ENCODE measurements at regions not wholly inside any gene's neighbourhood (a gene's known extent, or its start where the extent isn't known, plus 50 kb on each side); places are given as distances from the start of the nearest gene placed in this dataset.
A peak's percentile ranks its signal among the peaks of the same experiment; 100 is the strongest.

DNA sequence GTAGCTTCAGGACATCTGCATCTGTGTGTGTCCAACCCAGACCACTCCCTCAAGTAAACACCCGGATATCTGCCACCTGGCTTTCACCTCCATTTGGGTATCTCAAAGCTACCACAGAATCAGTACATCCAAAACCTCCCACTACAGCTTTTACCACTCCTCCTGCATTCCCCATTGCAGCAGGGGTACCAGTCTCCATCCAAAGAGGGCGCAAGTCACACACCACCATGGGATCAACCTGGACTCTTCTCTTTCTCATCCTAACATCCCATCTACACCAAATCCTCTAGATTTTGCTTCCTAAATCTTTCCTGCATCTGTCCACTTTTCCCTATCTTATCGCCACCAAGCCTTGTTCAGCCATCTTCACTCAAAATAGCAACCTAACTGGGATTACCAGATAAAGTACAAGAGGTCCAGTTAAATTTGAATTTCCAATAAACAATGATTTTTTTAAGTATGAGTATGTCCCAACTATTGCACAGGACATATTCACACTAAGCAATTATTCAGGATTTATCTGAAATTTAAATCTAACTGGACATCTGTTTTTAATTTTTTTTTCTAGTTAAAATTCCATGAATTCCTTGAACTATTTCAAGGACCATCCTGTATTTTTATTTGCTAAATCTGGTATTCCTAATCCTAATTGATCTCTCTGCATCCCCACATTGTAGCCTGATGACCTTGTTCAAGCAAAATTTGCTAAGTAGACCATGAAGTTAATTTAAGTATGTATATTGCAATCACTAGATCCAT is 164.3 kb upstream of the MLN start:
- DNase-seq, result peak; percentile 14

GRCh38 chr6:33967265-33967767 is 163.5 kb upstream of the MLN start:
- no peak for DNase-seq

GRCh38 chr6:33966536-33966935 is 162.7 kb upstream of the MLN start:
- DNase-seq, result no peak

GRCh38 chr6:33965766-33966165 is 162.0 kb upstream of the MLN start:
- DNase-seq, result no peak

- DNase-seq, result no peak
Observed at GRCh38 chr6:33964387-33964786, 160.6 kb upstream of the MLN start.

GRCh38 chr6:33963136-33963750 is 159.4 kb upstream of the MLN start:
- DNase-seq, result no peak

DNA sequence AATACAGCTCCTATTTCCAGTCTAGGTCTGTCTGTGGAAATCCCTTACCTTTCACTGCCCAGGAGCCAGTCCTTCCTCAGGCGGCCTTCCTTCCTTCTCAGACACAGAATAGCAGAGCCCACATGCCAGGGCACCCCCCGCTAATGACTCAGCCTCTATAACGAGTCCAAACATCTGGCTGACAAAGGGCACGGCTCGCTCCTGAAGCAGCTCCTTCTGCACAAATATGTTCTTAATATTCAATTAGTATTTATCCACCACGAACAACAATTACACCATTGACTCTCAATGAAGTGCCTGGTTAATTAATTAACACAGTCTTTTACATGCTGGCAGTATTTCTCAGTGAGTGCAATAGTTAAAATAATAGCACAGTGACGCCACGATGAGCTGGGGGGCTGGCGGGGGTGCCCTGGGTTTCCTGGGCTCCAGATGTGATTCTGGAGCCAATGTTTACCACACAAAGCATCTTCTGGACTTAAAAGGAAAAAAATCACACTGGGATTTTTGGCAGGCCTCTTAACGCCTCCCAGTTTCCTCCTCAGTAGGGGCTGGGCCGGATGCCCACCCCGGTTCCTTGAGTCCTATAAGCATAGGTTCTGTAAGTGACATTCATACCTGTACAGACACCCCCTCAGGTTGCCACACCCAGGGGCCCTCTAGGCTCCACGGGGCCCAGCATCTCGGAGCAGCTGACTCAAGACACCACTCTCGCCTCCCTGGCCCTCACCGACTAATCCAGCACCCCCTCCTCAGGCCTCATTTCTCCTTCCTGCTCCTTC is 158.6 kb upstream of the MLN start:
- no peak for DNase-seq

- no peak for DNase-seq
Observed at GRCh38 chr6:33961691-33962090, 157.9 kb upstream of the MLN start.

DNA sequence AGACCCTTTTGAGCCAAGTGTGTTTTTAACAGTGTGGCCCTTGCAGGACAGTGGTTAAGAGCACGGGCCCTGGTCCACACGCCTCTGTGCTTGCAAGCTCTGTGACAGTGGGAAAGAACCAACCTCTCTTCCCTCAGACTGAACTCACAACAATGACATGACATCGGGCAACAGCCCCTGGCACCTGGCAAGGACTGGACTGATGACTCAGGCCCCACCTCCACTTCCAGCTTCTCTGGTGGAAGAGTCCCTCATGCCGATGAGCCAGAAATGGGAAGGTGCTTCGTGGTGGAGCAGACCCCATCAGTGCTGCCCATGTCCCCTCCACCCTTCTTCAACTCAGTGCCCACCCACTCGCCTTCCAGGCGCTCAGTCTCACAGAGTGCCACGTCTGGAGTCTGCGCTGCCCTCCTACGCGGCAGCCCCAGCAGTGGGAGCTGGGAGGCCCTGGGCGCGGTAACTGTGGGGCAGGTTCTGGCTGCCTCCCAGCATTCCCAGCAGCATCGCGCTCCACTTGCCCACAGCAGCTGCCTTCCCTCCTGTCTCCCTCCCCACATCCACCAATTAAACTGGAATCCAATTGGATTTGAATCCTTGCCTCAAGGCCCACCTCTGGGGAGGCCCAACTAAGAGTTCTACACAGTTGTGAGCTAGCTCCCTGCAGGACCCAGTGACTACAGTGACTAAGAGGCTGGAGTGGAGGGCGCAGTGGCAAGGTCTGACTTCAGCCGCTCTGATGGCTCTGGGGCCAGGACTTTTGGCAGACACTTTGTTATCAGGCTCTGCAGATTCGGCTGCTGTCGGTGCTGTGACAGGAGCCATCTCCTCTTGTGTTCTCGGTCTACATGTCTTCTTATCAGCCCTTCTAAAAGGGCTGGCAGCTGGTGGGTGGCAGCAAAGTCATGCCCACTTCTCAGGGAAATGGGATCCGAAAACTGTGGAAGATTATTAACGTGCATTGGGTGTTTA is 156.8 kb upstream of the MLN start:
- DNase-seq, result no peak

DNA sequence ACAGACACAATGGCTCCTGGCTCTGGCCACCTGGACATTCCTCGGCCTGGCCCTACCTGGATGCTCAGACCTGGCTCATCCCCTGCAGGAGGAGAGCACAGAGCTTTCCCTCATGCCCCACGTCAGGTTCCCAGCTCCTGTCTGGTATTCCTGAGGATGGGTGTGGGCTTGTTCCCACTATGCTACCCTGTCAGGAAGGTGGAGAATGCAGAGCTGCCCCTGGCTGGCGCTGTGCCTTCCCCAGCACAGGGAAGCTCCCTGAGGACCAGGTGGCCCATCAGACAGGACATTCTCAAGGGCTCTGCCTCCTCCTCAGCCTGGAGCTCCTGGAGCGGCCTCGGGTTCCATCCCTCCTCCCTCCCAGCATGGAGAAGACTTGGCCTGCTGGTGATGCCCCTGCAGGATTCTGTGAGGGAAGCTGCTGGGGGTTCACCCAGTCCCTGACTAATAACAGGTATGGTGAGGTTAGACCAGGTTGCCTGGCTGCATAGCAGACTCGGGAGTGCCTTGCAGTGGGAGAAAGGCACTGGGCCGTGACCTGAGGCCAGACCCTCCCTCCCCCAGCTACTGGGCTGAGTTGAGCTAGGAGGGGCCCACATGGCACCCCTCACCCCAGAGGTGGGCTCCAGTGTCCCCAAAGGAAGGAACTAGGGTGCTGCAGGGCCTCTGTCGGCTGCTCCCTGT is 156.0 kb upstream of the MLN start:
- no peak for DNase-seq

DNA sequence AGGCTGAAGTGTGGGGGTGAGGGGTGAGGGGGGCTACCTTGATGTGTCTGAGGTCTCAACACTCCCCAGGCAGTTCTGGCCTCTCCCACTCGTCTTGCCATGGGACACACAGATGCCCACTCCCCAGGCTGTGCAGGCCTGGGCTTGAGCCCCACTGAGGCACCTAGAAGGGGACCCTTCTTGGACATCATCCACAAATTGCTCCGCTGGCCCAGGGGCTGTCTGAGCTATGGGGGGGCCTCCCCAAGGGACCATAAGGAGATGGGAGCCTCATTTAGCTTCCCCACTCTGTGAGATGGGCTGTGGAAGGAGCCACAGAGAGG is 155.5 kb upstream of the MLN start:
- no peak for DNase-seq

DNA sequence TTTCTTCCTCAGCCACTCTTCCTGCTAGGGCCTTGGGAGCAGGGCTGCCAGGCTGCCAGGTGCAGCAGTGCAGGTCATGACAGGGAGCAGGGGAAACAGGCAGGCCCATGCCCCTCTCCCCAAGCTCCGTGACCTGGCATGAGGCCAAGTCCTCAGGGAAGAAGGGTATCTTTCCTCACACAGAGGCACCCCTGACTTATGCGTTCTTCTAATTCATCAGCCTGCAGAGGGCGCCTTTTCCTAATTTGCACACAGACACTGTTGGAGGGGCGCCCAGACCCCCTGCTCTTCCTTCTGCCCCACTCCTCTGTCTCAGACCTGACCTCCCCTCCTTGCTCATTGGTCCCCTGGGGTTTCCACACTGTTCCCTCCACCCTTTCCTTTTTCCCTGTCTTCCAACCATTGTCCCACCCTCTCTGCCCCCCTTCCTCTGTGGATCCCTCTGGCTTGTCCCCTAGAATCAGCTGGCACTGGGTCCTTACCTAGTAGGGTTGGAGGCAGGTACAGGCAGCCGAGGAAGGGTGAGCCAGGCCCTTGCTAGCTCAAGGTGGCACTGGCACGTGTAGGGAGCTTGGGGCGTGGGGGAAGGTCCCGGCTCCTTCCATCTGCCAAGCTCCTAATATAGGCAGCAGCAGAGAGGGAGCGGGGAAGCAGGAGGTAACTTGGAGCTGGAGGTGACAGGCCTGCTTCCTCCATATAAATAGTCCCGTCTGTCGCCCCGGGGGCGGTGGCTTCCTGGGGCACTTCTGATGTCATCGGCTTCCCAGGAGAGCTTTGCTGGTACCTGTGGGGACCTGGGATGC is 154.9 kb upstream of the MLN start:
- peak; percentile 26 for DNase-seq

- no peak for DNase-seq
Observed at GRCh38 chr6:33957892-33958525, 154.2 kb upstream of the MLN start.

DNA sequence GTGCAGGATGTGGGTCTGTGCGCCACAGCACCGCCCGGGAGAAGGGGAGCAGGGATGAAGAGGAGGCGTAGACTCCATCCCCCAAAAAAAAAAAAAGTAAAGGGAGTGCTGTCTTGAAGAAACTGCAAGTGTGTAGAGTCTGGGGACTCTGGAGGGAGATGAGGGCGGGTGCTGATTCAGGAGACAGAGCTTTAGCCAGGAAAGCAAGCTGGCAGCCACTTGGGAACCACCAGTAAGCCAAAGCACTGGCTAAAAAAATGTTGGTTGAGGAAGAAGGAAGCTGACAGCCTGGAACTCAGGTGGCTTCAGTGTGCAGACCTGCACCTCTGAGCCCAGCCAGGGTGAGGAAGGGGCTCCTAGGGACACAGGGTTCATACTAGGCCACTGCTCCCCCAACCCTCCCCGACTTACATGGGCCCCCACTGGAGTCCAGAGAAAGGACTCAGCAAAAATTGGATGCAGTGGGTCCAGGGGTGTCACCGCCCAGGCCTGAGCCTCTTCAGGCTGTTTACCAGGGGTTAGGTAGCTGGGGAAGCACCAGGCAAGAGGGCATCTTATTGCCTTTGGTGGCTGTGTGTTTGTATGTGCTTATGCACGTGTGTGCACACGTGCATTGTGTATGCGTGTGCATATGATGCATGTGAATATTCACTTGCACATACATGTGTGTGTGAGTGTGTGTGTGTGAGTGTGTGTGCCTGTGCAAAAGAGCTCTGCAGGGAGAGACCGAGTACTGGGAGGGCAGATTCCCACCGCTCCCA is 153.5 kb upstream of the MLN start:
- no peak for DNase-seq

GRCh38 chr6:33956206-33956605 is 152.4 kb upstream of the MLN start:
- DNase-seq, result no peak

DNA sequence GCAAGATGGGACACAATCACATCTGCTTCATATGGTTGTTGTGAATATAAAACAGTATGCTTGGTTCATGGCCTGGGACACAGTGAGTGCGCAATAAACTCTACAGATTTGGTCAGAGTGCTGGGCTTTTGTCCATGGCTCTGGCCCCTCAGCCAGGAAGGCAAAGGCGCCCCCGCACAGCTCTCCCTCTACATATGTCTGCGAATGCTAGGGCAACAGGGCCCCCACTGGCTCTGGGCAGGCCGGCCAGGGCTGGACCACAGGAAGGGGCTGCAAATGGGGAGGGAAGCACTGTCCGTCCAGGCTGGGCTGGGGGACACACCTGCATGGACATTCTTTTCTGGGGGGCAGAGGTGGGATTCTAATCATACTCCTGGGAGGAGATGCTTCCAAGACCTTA is 151.8 kb upstream of the MLN start:
- DNase-seq, result no peak

DNA sequence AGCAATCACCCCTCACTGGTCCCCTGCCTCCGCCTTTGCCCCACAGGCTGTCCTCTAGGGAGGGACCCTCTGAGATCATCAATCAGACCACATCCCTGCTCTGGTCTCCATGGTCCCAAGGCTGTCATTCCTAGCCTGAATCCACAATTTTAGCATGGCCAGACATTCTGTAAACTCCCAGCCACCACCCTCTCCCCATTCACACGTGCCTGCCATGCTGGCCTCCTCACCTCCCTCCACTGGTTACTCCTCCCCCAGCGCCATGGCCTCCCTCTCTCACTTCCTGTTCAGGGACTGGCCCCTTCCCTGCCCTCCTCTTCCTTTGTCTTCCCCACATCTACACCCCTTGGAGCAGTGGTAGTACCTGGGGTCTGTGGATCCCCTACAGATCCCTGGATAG is 150.7 kb upstream of the MLN start:
- no peak for DNase-seq

GRCh38 chr6:33953171-33953570 is 149.4 kb upstream of the MLN start:
- DNase-seq, result no peak

DNA sequence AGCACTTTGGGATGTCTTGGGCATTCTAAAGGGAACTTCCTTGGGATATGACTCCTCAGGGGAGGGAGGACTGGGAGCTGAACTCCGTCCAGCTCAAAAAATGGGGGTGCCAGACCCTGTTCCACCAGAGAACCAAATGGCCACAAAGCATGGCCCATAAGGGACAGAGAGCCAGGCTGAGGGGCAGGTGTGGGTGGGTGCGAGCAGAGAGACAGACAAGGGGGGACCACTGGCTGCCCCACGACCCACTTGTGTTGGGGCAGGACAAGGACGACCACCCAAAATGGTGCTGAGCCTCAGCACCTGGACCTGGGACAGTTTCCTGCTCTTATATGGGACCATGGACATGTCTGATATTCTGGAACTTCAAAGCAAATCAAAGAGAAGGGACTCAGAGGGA is 148.2 kb upstream of the MLN start:
- DNase-seq, result no peak
